Subcutaneous abdominal adipose tissue (tissue), 5 donors: ENCODE measurements at regions not wholly inside any gene's neighbourhood (a gene's known extent, or its start where the extent isn't known, plus 50 kb on each side); places are given as distances from the start of the nearest gene placed in this dataset.

Experiments
- H3K27ac ChIP-seq: one replicate; pipeline ENCODE4 v1.7.0; 2013; ENCODE audit warnings: low read depth, mild to moderate bottlenecking, inconsistent platforms, low read length, moderate library complexity
- H3K27me3 ChIP-seq, 5 donors: one replicate each; pipeline ENCODE4 v1.7.0; 2013; ENCODE audit warnings: low read length in 5 of 5, inconsistent platforms in 1 of 5; ENCODE audit not compliant: control insufficient read depth in 5 of 5, insufficient read depth in 4 of 5
- H3K36me3 ChIP-seq, 5 donors: one replicate each; pipeline ENCODE4 v1.7.0; 2013; ENCODE audit warnings: low read length in 5 of 5; ENCODE audit not compliant: control insufficient read depth in 5 of 5, insufficient read depth in 5 of 5
- H3K4me1 ChIP-seq, 5 donors: one replicate each; pipeline ENCODE4 v1.7.0; 2013; ENCODE audit warnings: low read length in 5 of 5, mild to moderate bottlenecking in 3 of 5, moderate library complexity in 1 of 5; ENCODE audit not compliant: control insufficient read depth in 5 of 5, insufficient read depth in 5 of 5
- H3K4me3 ChIP-seq, 5 donors: one replicate each; pipeline ENCODE4 v1.7.0; 2013; ENCODE audit warnings: low read length in 5 of 5, low read depth in 1 of 5
- H3K9ac ChIP-seq, 5 donors: one replicate each; pipeline ENCODE4 v1.7.0; 2013; ENCODE audit warnings: low read length in 5 of 5, mild to moderate bottlenecking in 4 of 5, moderate library complexity in 3 of 5
- H3K9me3 ChIP-seq, 5 donors: one replicate each; pipeline ENCODE4 v1.7.0; 2013; ENCODE audit warnings: low read length in 5 of 5; ENCODE audit not compliant: control insufficient read depth in 5 of 5
- donor health status: healthy.
- donor health status: healthy.
- donor health status: healthy.
- donor health status: healthy.
- donor health status: healthy.

- Histone ChIP-seq H3K27ac (no peak overlapping the region), H3K4me3 (no peak overlapping the region), H3K36me3 (no peaks in the 10 kb centered on the region), H3K9me3 (no peaks in the 10 kb centered on the region), H3K9ac (no peak overlapping the region), H3K27me3 (peaks cover 3 to 28% (median 16%) of the 10 kb centered on the region in 5 donors), H3K4me1 (no peaks in the 10 kb centered on the region)
Measured at GRCh38 chrX:51437521-51437920, 58.9 kb downstream of the NUDT11 start.

- no peak overlapping the region for H3K4me3 ChIP-seq
- no peak overlapping the region for H3K27ac ChIP-seq
- no peaks in the 10 kb centered on the region for H3K36me3 ChIP-seq
- no peaks in the 10 kb centered on the region for H3K9me3 ChIP-seq
- H3K27me3 ChIP-seq, result peaks cover 0 to 21% (median 16%) of the 10 kb centered on the region in 5 donors
- no peaks in the 10 kb centered on the region for H3K4me1 ChIP-seq
- no peak overlapping the region for H3K9ac ChIP-seq
Measured at GRCh38 chrX:51435101-51435500, 61.3 kb downstream of the NUDT11 start.

GRCh38 chrX:51421972-51422597, 74.3 kb downstream of the NUDT11 start:
- Histone ChIP-seq H3K4me3 (no peak overlapping the region), H3K36me3 (no peaks in the 10 kb centered on the region), H3K9ac (no peak overlapping the region), H3K4me1 (no peaks in the 10 kb centered on the region), H3K27ac (no peak overlapping the region), H3K9me3 (no peaks in the 10 kb centered on the region), H3K27me3 (peaks cover 0 to 10% (median 3%) of the 10 kb centered on the region in 5 donors)

- Histone ChIP-seq H3K36me3 (no peaks in the 10 kb centered on the region), H3K9ac (no peak overlapping the region), H3K4me1 (no peaks in the 10 kb centered on the region), H3K27me3 (peaks cover 0 to 10% (median 3%) of the 10 kb centered on the region in 5 donors), H3K4me3 (no peak overlapping the region), H3K9me3 (no peaks in the 10 kb centered on the region), H3K27ac (no peak overlapping the region)
Measured at GRCh38 chrX:51420610-51421009, 75.8 kb downstream of the NUDT11 start.

- Histone ChIP-seq H3K9me3 (peaks cover 0 to 6% (median 0%) of the 10 kb centered on the region in 5 donors), H3K27me3 (peaks cover 0 to 5% (median 0%) of the 10 kb centered on the region in 5 donors), H3K36me3 (no peaks in the 10 kb centered on the region), H3K9ac (no peak overlapping the region), H3K4me1 (no peaks in the 10 kb centered on the region), H3K4me3 (no peak overlapping the region), H3K27ac (no peak overlapping the region)
Measured at GRCh38 chrX:51408462-51408861, 75.8 kb downstream of the NUDT10 start.

GRCh38 chrX:51407520-51408409, 75.1 kb downstream of the NUDT10 start:
- no peaks in the 10 kb centered on the region for H3K36me3 ChIP-seq
- no peak overlapping the region for H3K4me3 ChIP-seq
- H3K9me3 ChIP-seq, result peaks cover 0 to 6% (median 0%) of the 10 kb centered on the region in 5 donors
- H3K4me1 ChIP-seq, result no peaks in the 10 kb centered on the region
- H3K27me3 ChIP-seq, result peaks cover 0 to 5% (median 0%) of the 10 kb centered on the region in 5 donors
- no peak overlapping the region for H3K27ac ChIP-seq
- no peak overlapping the region for H3K9ac ChIP-seq

GRCh38 chrX:51406688-51407519, 74.3 kb downstream of the NUDT10 start:
- H3K27me3 ChIP-seq, result peaks cover 0 to 5% (median 0%) of the 10 kb centered on the region in 5 donors
- H3K9me3 ChIP-seq, result peaks cover 0 to 6% (median 0%) of the 10 kb centered on the region in 5 donors
- no peak overlapping the region for H3K9ac ChIP-seq
- H3K4me3 ChIP-seq, result no peak overlapping the region
- H3K4me1 ChIP-seq, result no peaks in the 10 kb centered on the region
- no peak overlapping the region for H3K27ac ChIP-seq
- H3K36me3 ChIP-seq, result no peaks in the 10 kb centered on the region

- H3K9me3 ChIP-seq, result peaks cover 0 to 6% (median 0%) of the 10 kb centered on the region in 5 donors
- H3K36me3 ChIP-seq, result no peaks in the 10 kb centered on the region
- peaks cover 0 to 5% (median 0%) of the 10 kb centered on the region in 5 donors for H3K27me3 ChIP-seq
- H3K9ac ChIP-seq, result no peak overlapping the region
- H3K4me1 ChIP-seq, result no peaks in the 10 kb centered on the region
- H3K27ac ChIP-seq, result no peak overlapping the region
- no peak overlapping the region for H3K4me3 ChIP-seq
Measured at GRCh38 chrX:51404445-51404844, 71.8 kb downstream of the NUDT10 start.

GRCh38 chrX:51395810-51396728, 63.4 kb downstream of the NUDT10 start:
- H3K4me1 ChIP-seq, result peaks cover 0 to 11% (median 8%) of the 10 kb centered on the region in 5 donors
- no peak overlapping the region for H3K9ac ChIP-seq
- H3K27ac ChIP-seq, result no peak overlapping the region

More at GRCh38 chrX:51395810-51396728, 63.4 kb downstream of the NUDT10 start:
- H3K9me3 ChIP-seq, result peaks cover 0 to 4% (median 0%) of the 10 kb centered on the region in 5 donors
- no peaks in the 10 kb centered on the region for H3K36me3 ChIP-seq
- H3K27me3 ChIP-seq, result peaks cover 2 to 14% (median 9%) of the 10 kb centered on the region in 5 donors
- peak overlapping the region; percentile 33 to 58 (median 51) for H3K4me3 ChIP-seq
